ENCODE measurements at regions not wholly inside any gene's neighbourhood (a gene's known extent, or its start where the extent isn't known, plus 50 kb on each side); places are given as distances from the start of the nearest gene placed in this dataset.
A peak's percentile ranks its signal among the peaks of the same experiment; 100 is the strongest.

- POLR2A ChIA-PET = no interaction called here
- no peaks in the 10 kb centered on the region for H3K9me3 ChIP-seq (ENCODE audit: control insufficient read depth, insufficient read depth, low read length)
- DNase-seq (ENCODE audit: low read depth, low spot score) = no peak
- CTCF ChIA-PET = no interaction called here
- no peaks in the 10 kb centered on the region for H3K27me3 ChIP-seq (ENCODE audit: control insufficient read depth, insufficient read depth, low read length)
- TF ChIP-seq, protein P1, sequence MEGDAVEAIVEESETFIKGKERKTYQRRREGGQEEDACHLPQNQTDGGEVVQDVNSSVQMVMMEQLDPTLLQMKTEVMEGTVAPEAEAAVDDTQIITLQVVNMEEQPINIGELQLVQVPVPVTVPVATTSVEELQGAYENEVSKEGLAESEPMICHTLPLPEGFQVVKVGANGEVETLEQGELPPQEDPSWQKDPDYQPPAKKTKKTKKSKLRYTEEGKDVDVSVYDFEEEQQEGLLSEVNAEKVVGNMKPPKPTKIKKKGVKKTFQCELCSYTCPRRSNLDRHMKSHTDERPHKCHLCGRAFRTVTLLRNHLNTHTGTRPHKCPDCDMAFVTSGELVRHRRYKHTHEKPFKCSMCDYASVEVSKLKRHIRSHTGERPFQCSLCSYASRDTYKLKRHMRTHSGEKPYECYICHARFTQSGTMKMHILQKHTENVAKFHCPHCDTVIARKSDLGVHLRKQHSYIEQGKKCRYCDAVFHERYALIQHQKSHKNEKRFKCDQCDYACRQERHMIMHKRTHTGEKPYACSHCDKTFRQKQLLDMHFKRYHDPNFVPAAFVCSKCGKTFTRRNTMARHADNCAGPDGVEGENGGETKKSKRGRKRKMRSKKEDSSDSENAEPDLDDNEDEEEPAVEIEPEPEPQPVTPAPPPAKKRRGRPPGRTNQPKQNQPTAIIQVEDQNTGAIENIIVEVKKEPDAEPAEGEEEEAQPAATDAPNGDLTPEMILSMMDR (IDR thresholded peaks at IDR 0.05; ENCODE audit: low read depth, low read length) = no peak
- H3K4me3 ChIP-seq (ENCODE audit: low read depth, low read length) = no peak overlapping the region
- H3K27ac ChIP-seq (ENCODE audit: low read depth, low read length) = no peak overlapping the region
Measured at GRCh38 chr6:55696501-55696900, 117.5 kb upstream of the HMGCLL1 start.

- Histone ChIP-seq H3K4me3 (ENCODE audit: low read depth, low read length) (no peak overlapping the region), H3K9me3 (ENCODE audit: control insufficient read depth, insufficient read depth, low read length) (no peaks in the 10 kb centered on the region), H3K27ac (ENCODE audit: low read depth, low read length) (no peak overlapping the region), H3K27me3 (ENCODE audit: control insufficient read depth, insufficient read depth, low read length) (no peaks in the 10 kb centered on the region)
- TF ChIP-seq, protein P1 (IDR thresholded peaks at IDR 0.05; ENCODE audit: low read depth, low read length) = no peak
- DNase-seq (ENCODE audit: low read depth, low spot score) = no peak
- CTCF ChIA-PET = no interaction called here
- POLR2A ChIA-PET = no interaction called here
Measured at GRCh38 chr6:55696041-55696440, 117.0 kb upstream of the HMGCLL1 start.

GRCh38 chr6:55694759-55695158 is 115.8 kb upstream of the HMGCLL1 start:
- Histone ChIP-seq H3K27me3 (ENCODE audit: control insufficient read depth, insufficient read depth, low read length) (no peaks in the 10 kb centered on the region), H3K27ac (ENCODE audit: low read depth, low read length) (no peak overlapping the region), H3K9me3 (ENCODE audit: control insufficient read depth, insufficient read depth, low read length) (no peaks in the 10 kb centered on the region), H3K4me3 (ENCODE audit: low read depth, low read length) (no peak overlapping the region)
- CTCF ChIA-PET = no interaction called here
- POLR2A ChIA-PET = interaction anchor here (0.6 kb wide), 1 partner anchor 521 kb away, joined by 5 read pairs; the partner anchor contains the start of gene HCRTR2
- TF ChIP-seq, protein P1 (IDR thresholded peaks at IDR 0.05; ENCODE audit: low read depth, low read length) = no peak
- no peak for DNase-seq (ENCODE audit: low read depth, low spot score)

DNA sequence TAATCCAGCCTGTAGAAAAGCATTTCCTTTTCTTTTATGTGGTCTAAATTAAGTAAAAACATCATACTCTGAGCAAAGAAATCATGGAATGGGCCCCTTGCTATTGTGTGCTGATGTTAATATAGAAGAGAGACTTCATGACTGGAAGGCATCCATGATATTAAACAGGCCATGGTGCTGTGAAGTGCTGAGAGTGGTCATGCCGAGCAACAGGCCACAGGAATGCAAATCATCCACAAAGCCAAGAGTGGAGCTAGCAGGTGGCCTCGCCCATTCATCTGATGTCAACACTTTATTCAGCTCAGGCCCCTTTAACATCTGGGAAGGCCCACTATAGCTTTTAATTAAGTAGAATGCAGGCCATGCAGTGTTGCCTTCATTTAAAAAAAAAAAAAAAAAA is 115.2 kb upstream of the HMGCLL1 start:
- H3K9me3 ChIP-seq (ENCODE audit: control insufficient read depth, insufficient read depth, low read length) = no peaks in the 10 kb centered on the region
- peak; percentile 68 for DNase-seq (ENCODE audit: low read depth, low spot score)
- ChIA-PET POLR2A (interaction anchor here (0.6 kb wide), 1 partner anchor 520 kb away, joined by 5 read pairs; the partner anchor contains the start of gene HCRTR2), CTCF (interaction anchor here (0.6 kb wide), 2 partner anchors 57 to 134 kb away, joined by 6 to 7 read pairs; no protein-coding TSS in a partner anchor)
- TF ChIP-seq, protein P1 (IDR thresholded peaks at IDR 0.05; ENCODE audit: low read depth, low read length) = no peak
- H3K27me3 ChIP-seq (ENCODE audit: control insufficient read depth, insufficient read depth, low read length) = no peaks in the 10 kb centered on the region
- no peak overlapping the region for H3K27ac ChIP-seq (ENCODE audit: low read depth, low read length)
- H3K4me3 ChIP-seq (ENCODE audit: low read depth, low read length) = no peak overlapping the region

GRCh38 chr6:55679503-55679902 is 100.5 kb upstream of the HMGCLL1 start:
- Histone ChIP-seq H3K9me3 (ENCODE audit: control insufficient read depth, insufficient read depth, low read length) (peaks cover under 1% of the 10 kb centered on the region; the same call in 1 of the 2 replicates), H3K27me3 (ENCODE audit: control insufficient read depth, insufficient read depth, low read length) (no peaks in the 10 kb centered on the region), H3K27ac (ENCODE audit: low read depth, low read length) (no peak overlapping the region), H3K4me3 (ENCODE audit: low read depth, low read length) (no peak overlapping the region)
- ChIA-PET POLR2A (no interaction called here), CTCF (interaction anchor here (0.7 kb wide), 1 partner anchor 19 kb away, joined by 3 read pairs; no protein-coding TSS in a partner anchor)
- TF ChIP-seq, protein P1 (IDR thresholded peaks at IDR 0.05; ENCODE audit: low read depth, low read length) = no peak
- no peak for DNase-seq (ENCODE audit: low read depth, low spot score)

All from AG04450 (cell line).